Effector CD4-positive, alpha-beta T cell (primary cell): ENCODE measurements at regions not wholly inside any gene's neighbourhood (a gene's known extent, or its start where the extent isn't known, plus 50 kb on each side); places are given as distances from the start of the nearest gene placed in this dataset.
"Not testable (repeated sequence)": the region's sequence is repeated elsewhere in the genome, so short reads cannot be mapped to it uniquely, and the experiment has no call there.

ENCODE experiments used
- DNase-seq: peaks from one replicate; pipeline ENCODE4 v3.0.0-alpha.2; 2020

DNA sequence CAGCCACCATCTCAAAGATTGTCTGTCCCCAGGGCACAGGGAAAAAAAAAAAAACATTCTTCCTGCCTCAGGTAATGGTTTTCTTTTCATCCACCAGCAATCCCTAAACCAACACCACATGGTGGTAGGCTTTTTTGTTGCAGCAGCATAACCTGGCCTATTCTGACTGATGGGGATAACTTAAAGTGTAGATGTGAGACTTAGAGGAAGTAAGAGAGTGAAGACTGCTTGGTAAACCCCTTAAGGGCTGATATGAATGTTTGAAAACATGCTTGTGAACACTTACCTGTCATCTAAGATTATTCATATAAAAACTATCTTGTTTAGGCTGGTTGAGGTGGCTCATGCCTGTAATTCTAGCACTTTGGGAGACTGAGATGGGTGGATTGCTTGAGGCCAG, 130.2 kb upstream of the RAP1B start:
- no peak for DNase-seq

DNA sequence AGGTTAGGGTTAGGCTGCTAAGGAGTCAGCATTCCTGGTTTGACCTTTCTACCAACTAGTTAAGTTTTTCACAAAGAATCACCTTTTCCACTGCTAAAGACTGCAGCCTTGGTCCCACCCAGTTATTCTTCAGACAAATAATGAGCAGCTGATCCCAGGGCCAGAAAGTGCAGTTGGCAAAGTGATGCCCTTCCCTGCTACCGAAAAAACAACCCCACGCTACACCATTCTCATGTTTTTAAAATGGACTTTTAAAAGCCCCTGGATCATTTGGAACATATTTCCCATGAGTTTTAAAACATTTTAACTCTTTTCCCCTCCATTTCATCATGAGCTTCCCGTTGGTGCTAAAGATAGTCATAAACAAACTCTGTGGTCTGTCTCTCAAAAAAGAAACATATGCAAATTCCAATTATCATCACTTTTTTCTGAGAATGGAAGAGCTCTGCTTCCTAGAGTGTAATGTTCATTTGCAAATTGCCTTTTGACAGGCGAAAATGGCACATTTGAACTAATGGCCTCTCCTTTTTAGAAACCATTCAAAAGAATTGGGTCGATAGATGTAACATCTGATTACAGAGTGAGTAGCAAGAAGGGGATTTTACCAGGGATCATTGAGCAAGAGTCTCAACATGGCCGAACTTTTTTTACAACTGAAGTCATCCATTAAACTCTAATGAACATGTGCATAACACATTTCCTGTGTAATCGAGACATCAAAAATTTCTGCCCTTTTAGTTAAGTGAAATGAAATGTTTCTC, 129.3 kb upstream of the RAP1B start:
- no peak for DNase-seq

DNA sequence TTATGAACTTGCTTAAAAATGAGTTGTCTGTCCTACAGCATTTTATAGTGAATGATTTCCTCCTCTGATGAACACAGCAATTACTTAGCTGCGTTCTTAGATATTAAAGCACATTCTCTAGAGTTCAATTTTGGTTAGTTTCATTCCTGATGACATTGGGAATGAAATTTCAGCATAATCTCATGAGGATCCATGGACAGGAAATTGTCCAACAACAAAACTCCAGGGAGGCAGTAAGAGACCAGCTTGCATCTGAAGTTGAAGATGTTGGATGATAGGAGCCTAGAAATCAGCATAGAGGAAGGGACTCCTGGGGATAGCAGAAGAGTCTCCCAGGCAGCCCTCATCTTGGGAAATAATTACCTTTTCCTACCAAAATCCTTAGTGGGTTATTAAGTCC, 128.7 kb upstream of the RAP1B start:
- DNase-seq: no peak

DNA sequence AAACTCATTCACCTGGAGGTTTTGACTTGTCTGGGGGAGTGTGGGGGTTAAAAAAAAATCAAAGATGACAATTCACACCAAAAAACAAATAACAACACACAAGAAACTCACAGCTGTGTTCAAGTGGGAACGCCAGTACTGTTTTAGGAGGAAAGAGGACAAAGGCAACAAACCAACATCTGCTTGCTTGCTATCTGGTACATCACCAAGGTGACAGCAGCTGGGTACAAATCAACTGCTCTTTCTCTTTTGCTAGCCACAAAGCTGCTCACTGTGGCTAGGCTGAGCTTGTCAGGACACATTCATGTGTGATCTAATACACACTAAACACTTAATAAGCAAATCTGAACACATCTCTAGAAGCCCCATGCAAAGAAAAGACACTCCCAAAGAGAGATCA, 128.0 kb upstream of the RAP1B start:
- no peak for DNase-seq

DNA sequence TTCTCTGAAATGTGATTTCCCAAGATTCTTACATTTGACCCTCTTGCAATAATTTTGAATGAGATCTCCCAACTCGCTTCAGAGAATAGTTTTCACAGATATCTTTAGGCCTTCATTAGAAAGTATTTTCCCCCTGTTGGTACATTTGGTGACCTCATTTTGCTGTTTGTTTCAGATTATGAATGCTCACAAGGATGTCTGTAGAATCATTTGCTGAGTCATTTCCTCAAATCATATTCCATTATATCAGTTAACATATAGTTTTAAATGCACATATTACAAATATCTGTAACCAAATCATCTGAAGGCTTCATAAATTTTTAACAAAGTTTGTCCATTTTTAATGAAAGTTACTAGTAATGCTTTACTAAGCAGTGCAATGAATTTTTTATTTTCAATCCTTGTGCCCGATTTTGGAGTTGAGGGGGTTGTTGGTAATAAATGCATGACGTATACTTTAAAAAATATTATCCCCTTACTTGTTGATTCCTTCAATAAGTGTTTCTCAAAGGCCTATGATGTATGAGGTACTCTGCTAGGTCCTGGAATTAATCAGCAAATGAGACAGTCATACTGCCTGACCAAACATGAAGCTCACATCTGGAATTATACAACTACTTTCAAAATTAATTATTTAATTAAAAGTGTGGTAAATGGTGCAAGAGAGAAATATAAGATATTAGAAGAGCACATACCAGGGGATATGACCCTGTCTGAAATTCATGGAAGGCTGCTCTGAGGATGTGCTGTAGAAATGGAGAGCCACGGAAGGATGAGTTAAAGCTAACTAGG, 126.9 kb upstream of the RAP1B start:
- no peak for DNase-seq

DNA sequence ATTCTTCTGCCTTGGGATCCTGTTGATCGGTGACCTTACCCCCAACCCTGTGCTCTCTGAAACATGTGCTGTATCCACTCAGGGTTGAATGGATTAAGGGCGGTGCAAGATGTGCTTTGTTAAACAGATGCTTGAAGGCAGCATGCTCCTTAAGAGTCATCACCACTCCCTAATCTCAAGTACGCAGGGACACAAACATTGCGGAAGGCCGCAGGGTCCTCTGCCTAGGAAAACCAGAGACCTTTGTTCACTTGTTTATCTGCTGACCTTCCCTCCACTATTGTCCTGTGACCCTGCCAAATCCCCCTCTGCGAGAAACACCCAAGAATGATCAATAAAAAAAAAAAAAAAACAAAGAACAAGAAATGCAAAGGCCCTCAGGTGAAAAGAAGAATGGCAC, 126.1 kb upstream of the RAP1B start:
- DNase-seq: not testable (repeated sequence)

DNA sequence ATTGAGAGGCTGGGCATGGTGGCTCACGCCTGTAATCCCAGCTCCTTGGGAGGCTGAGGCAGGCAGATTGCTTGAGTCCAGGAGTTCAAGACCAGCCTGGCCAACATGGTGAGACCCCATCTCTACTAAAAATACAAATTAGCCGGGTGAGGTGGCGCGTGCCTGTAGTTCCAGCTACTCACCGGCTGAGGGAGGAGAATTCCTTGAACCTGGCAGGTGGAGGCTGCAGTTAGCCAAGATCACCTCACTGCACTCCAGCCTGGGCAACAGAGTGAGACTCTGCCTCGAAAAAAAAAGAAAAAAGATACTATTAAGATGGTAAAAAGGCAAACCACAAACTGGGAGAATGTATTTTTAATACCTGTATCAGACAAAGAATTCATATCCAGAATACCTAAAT, 124.2 kb upstream of the RAP1B start:
- DNase-seq: not testable (repeated sequence)

DNA sequence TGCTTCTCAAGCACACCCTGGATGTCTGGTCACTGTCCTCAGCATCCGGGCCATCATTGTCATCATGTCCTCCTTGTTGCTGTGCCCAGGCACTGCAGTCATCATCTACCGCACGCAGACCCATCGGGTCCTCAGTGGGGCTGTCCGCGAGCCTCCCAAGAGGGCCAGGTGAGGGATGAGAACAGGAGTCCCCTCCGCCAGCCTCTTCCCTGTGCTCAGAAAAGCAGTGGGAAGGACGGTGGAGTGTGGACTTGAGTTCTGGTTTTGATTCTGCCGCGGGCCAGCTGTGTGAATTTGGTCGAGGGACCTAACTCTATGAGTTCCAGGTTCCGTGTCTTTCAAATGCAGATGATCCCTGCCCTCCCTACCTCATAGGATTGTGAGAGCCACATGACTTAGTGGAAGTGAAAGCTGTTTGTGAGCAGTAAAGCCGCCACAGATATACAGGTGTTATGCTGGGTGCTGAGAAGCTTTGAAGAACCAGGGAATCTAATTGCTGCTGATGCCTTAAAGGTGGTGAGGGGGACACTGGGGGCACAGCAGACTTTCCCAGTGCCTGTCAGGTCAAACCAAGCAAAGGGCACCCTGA, 122.9 kb upstream of the RAP1B start:
- no peak for DNase-seq

DNA sequence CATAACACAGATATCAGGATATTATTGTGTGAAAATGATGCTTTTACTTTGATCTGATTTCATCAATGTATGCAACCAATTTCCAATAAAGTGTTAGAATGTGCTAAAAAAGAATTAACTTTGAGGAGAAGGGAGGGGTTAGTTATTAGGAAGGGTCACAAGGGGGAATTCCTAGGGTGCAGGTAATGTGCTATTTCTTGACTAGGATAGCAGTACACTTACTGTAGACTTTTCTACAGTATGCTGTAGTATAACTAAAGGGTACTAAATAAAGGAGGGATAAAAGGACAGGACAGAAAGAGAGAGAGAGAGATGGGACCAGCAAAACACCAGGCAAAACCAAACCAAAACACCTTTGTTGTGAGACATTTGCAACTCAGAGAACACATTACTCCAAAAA, 121.4 kb upstream of the RAP1B start:
- DNase-seq: no peak

DNA sequence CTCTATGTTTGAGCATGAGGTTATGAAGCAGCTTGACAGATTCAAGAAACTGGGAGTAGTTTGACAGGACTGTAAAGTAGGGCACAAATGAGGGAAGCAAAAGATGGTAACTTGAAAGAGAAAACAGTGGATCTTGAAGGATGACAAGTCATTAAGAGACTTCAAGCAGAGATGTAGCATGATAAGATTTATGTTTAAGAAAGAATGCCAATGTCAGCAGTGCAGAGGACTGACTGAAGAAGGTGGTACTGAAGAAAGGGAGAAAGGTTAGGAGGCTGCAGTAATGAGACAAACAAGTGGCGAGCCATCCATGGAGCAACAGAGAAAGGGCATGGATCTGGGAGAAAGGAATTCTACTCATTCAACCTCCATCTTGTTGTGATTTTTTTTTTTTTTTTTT, 120.2 kb upstream of the RAP1B start:
- no peak for DNase-seq

DNA sequence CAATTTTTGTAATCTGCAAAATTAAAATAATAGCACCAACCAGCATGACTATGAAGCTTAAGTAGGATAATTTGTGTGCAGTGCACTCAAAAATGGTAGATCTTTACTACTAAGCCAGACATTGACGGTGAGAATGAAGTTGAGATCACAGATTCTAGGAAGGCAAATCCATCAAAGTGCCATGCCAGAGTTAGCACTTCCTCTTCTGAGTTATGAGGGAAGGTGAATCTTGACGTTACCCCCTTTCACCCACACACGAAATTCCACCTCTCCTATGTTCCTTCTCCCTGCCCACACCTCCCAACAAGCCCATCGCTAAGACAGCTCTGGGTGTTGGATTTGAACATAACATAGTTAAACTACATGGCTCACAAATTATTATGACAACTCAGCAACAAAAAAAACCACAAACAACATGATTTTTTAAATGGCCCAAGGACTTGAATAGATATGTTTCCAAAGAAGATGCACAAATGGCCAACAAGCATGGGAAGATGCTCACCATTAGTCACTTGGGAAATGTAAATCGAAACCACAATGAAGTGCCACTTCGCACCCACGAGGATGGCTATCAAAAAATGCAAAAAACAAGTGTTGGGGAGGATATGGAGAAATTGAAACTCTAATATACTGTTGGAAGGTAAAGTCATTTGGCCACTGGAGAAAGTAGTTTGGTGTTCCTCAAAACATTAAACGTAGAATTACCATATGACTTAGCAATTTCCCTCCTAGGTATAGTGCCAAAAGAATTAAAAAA, 119.3 kb upstream of the RAP1B start:
- DNase-seq: no peak

DNA sequence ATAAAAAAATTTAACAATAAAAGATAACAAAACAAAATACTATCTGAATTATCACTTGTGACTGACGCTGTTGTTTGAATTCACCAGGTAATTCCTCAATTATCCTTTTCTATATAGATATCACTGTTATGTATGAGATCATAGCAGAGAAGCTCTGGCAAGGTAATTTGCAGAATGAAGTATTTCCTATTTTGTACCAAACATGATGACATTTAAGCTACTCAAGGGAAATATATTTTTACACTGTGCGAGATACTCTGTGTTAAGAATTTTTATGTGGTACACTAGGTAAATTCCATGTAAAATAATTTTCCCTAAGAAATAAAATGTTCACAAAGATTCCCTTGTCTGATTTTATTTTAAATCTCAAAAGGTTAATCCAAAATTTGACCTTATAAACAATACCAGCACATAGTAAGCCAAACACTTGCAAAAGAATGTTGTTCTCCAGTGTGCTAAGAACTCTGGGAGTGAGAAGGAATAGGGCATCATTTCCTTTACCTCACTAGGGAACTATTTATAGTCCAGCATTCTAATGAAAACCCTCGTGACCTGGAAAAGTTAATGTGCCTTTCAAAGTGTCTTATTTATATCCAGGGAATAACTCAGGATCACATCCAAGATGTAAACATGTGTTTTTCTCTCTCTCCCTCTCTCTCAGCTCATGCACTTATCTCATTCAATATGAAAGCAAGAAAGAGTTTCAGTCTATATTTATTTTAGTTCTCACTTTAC, 115.2 kb upstream of the RAP1B start:
- no peak for DNase-seq

DNA sequence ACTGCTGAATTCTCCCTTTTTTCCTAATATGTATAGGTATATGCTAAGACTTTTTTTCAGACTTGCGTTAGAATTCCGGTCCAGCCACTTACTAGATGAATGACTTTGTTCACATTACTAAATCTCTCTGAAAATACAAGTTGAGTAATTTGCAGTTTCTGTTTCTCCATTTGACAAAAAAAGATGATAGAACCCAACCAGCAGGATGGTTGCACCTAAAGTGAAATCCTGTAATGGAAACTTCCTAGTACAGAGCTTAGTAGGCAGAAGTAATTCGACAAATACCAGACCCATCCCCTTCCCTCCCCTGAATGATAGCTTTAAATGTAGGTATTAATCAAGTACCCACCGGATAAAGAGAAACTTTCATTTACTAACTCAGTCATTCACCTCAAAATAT, 113.6 kb upstream of the RAP1B start:
- DNase-seq: no peak

DNA sequence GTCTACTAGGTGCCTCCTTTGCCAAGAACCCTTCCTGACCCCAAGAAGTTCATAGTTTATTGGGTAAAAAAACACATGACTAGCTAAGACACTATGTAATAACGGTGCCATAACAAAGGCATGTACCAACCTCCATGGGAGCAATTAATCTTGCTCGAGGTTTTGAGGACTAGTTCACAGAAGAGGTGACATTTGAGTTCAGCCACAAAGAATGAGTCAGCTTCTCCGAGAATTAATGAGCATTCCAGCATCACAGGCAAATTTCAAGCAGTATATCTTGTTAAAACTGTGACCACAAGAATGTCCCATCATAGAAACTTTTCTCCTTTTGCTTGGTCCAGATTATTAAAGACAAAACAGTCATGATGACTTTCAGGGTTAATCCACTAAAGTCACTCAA, 113.0 kb upstream of the RAP1B start:
- no peak for DNase-seq

DNA sequence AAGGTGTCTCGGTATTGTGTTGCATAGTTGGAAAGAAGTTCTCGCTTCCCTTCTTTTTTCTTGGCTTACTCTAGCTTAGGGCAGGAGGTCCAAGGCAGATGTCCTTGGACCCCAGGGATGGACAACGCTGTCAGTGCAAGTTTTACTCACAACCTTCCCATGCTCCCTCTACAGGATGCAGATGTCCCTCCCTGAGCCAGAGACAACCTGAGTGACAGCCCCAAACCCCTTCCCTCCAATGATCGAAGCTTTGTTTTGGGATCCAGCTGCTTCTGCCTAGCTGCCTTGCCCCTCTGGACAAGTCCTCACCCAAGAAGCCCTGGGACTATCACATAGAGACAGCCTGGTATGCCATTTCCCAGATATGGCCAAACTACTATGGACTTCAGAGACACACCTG, 112.0 kb upstream of the RAP1B start:
- no peak for DNase-seq

DNA sequence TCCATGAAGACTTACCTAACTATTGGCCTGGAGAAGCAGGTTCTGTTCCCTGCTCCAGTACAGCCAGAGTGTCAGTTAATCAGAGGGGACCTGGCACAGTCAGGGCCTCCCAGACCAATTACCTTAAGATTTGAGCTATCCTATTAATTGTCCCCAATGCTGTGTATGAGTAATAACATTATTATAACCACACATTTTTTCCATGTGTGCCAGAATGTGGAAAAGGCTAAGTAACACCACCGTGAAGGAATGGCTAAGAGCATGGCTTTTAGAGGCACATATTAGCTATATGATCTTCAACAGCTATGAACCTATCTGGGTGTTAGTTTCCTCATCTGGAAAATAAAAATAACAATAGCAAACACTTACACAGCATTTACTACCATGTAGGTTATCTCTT, 111.1 kb upstream of the RAP1B start:
- DNase-seq: no peak

DNA sequence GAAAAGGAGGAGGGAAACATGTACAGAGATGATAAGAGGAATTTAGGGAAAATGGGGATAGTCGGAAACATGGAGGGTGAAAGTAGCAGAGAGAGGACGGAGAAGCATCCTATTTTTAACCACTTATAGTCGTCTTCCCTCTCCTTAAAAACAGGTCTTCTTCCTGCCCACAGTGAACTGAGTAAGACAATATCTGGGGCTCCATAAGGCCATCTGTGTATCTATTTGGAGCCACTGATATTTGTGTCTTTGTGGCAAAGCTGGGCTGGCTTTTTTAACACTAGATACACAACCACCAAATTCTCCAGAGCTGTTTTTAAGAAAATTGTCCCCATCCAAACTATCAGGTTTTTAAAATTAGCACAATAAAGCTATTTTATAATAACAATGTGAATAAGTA, 109.5 kb upstream of the RAP1B start:
- DNase-seq: no peak

DNA sequence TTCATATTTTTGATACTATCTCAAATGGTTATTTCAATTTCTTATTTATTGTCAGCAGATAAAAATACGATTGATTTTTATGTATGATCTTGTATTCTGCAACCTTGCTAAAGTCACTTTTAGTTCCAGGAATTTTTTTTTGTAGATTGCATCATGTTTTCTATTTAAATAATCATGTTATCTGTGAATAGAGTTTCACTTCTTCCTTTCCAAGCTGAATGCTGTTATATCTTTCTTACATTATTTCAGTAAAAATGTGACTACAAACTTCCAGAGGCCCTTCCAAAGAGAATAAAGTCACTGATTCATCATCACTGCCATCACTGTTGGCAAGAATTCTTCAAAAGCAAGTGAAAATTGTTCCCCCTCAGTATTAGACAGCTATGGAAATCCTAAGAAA, 104.7 kb upstream of the RAP1B start:
- no peak for DNase-seq

DNA sequence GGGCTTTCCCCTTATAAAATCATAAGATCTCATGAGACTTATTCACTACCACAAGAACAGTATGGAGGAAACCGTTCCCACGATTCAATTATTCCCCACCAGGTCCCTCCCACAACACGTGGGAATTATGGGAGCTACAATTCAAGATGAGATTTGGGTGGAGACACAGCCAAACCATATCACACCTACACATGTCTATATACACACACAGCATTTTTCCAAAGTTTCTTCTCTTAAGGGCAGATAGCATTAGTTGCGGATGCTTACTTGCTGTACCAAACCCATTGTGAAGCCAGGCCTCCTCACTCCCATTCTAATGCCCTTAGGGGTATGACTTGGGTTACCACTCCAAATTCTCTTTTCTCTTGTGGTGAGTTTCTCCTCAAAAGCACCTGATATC, 104.1 kb upstream of the RAP1B start:
- DNase-seq: no peak

DNA sequence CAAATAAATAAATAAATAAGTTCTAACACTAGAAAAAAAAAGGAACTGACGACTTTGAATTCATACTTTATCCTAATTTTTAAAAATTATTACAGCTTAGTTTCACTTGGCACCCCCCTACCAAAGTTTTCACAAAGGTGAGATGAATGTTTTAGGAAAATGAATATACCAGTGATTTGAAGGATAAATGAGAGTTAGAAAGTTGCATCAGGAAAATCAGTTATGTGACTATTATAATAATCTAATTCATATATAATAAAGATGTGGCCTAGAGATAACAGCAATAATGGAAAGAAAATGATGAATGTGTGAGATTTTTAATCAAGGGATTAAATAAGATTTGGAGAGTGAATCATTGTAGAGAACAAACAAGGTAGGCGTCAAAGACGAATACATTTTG, 103.0 kb upstream of the RAP1B start:
- DNase-seq: no peak

DNA sequence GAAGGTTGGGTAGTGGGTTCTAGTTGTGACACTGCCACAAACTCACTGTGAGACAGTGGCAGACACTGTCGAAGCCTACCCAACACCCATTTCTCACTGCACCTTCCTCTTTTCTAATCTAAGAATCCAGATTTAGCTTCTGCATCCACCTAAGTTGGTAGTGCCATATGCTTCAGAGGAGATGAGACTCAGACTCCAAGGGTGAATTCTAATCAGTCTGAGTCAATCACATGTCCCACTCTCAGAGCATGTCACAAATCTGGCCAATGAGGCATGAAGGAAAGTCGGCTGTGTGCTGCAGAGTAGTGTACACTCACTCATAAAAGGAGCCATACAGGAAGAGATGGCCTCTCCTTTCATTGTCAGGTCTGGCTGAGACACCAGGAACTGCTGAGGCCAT, 102.1 kb upstream of the RAP1B start:
- no peak for DNase-seq

DNA sequence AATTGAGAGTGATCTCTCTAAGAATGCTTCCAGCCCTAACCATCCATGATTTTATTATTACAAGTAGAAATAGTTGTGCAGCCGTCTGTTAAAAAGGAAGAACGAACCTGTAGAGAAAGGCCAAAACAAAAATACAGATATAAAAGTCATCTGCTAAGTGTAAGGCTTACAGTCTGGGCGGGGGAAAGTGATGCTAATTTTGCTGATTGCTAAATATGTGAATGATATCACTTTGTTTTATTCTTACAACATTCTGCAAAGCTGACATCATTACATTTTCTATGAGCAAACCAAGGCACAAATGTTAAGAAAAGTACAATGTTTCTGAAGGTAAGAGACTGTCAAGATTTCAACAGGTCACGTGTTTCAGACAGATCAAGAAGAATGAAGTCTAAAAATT, 101.5 kb upstream of the RAP1B start:
- DNase-seq: no peak

DNA sequence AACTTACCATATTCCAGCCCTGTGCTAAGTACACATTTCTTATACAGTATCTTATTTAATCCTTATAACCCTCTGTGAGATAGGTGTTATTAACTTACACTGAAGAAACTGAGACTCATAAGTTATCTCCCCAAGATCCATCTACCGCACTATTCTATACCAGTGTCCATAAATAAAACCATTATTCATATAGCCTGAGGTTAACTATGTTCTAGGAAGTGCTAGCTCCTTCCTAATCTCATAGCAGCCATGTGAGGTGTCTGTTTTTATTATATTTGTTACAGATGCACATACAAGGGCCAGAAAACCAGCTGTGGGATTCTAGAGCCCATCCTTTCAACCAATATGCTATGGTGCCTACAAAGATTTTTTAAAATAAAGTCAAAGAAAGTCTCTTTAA, 100.3 kb upstream of the RAP1B start:
- DNase-seq: no peak
